IMR-90 (cell line): ENCODE measurements at regions not wholly inside any gene's neighbourhood (a gene's known extent, or its start where the extent isn't known, plus 50 kb on each side); places are given as distances from the start of the nearest gene placed in this dataset.

Experiments used
- ATAC-seq: fragments of 200-7000 bp; cut with Tn5 transposase; 2 replicates; pipeline ENCODE4 v1.9.1; 2020; ENCODE audit warnings: low read depth, mild to moderate bottlenecking, moderate library complexity
- BruUV-seq: library from RNA; stranded (reverse); fragments of 400-500 nt; replicated peaks from 2 replicates; lab custom pipeline; 2021; lab: Mats Ljungman, UMichigan
- CTCF ChIA-PET: fragments of 300-600 bp; formaldehyde crosslinking; extraction: SDS; loops from one replicate; lab custom pipeline; 2021; ENCODE audit warnings: antibody characterized with exemption; lab: Yijun Ruan, JAX
- POLR2A ChIA-PET: fragments of 300-600 bp; sonication (Branson Sonifier 250); formaldehyde crosslinking; loops from one replicate; lab custom pipeline; 2022; ENCODE audit warnings: antibody characterized with exemption; ENCODE audit not compliant: unreplicated experiment; lab: Charles Lee
- DNase-seq: peaks from one replicate; pipeline ENCODE4 v3.0.0; 2013
- H2AFZ ChIP-seq: replicated peaks from 2 replicates; pipeline ENCODE3; 2013; ENCODE audit warnings: low read length, mild to moderate bottlenecking; ENCODE audit not compliant: poor library complexity
- H2AK5ac ChIP-seq: 2 replicates; pipeline ENCODE4 v1.6.1; 2013; ENCODE audit warnings: low read depth, low read length, inconsistent platforms
- H2AK9ac ChIP-seq: replicated peaks from 2 replicates; pipeline ENCODE3; 2013; ENCODE audit warnings: mild to moderate bottlenecking, low read depth, low read length, moderate library complexity; ENCODE audit not compliant: poor library complexity
- H2BK120ac ChIP-seq: 2 replicates; pipeline ENCODE4 v1.6.1; 2013; ENCODE audit warnings: low read depth, low read length, inconsistent platforms
- H2BK15ac ChIP-seq: 3 replicates; pipeline ENCODE4 v1.6.1; 2013; ENCODE audit warnings: low read depth, low read length, inconsistent platforms
- H2BK20ac ChIP-seq: 2 replicates; pipeline ENCODE4 v1.6.1; 2013; ENCODE audit warnings: low read depth, mild to moderate bottlenecking, inconsistent platforms, low read length, moderate library complexity
- H2BK5ac ChIP-seq: 2 replicates; pipeline ENCODE4 v1.6.1; 2013; ENCODE audit warnings: mild to moderate bottlenecking, low read depth, low read length, inconsistent platforms; ENCODE audit not compliant: poor library complexity, severe bottlenecking
- H3K14ac ChIP-seq: replicated peaks from 2 replicates; pipeline ENCODE4 v1.6.1; 2013; ENCODE audit warnings: low read depth, low read length, inconsistent platforms
- H3K18ac ChIP-seq: 2 replicates; pipeline ENCODE4 v1.6.1; 2013; ENCODE audit warnings: low read depth, low read length, control low read depth
- H3K23ac ChIP-seq: 2 replicates; pipeline ENCODE4 v1.6.1; 2013; ENCODE audit warnings: low read depth, low read length, inconsistent platforms
- H3K27ac ChIP-seq: 2 replicates; pipeline ENCODE4 v1.5.1; 2013; ENCODE audit warnings: mild to moderate bottlenecking, control low read depth, low read length; ENCODE audit not compliant: insufficient read depth
- H3K27me3 ChIP-seq: 2 replicates; pipeline ENCODE4 v1.6.1; 2013; ENCODE audit warnings: low read length; ENCODE audit not compliant: control insufficient read depth, insufficient read depth
- H3K36me3 ChIP-seq: 2 replicates; pipeline ENCODE4 v1.6.1; 2013; ENCODE audit warnings: low read length, mixed read lengths; ENCODE audit not compliant: control insufficient read depth, insufficient read depth
- H3K4ac ChIP-seq: 2 replicates; pipeline ENCODE4 v1.6.1; 2013; ENCODE audit warnings: low read depth, low read length, inconsistent platforms
- H3K4me1 ChIP-seq: 2 replicates; pipeline ENCODE4 v1.6.1; 2013; ENCODE audit warnings: low read length, mixed read lengths; ENCODE audit not compliant: control insufficient read depth, insufficient read depth
- H3K4me2 ChIP-seq: 2 replicates; pipeline ENCODE4 v1.6.1; 2013; ENCODE audit warnings: low read depth, mild to moderate bottlenecking, control low read depth, low read length, moderate library complexity
- H3K4me3 ChIP-seq: 2 replicates; pipeline ENCODE4 v1.5.1; 2013; ENCODE audit warnings: low read depth, mild to moderate bottlenecking, control low read depth, low read length, moderate library complexity; ENCODE audit not compliant: insufficient read depth
- H3K56ac ChIP-seq: 2 replicates; pipeline ENCODE4 v1.6.1; 2013; ENCODE audit warnings: low read length, inconsistent platforms; ENCODE audit not compliant: insufficient read depth; ENCODE audit errors: extremely low read depth
- H3K79me1 ChIP-seq, 2 experiments: 2 replicates each; pipeline ENCODE4 v1.6.1; 2013; ENCODE audit warnings: low read length in 2 of 2, inconsistent platforms in 1 of 2, low read depth in 1 of 2
- H3K9ac ChIP-seq: 2 replicates; pipeline ENCODE4 v1.6.1; 2013; ENCODE audit warnings: low read depth, low read length, control low read depth
- H3K9me1 ChIP-seq: 2 replicates; pipeline ENCODE4 v1.6.1; 2013; ENCODE audit warnings: low read length, inconsistent platforms; ENCODE audit not compliant: insufficient read depth
- H3K9me3 ChIP-seq: 2 replicates; pipeline ENCODE4 v1.6.1; 2013; ENCODE audit warnings: low read length; ENCODE audit not compliant: control insufficient read depth, insufficient read depth
- H4K20me1 ChIP-seq: 2 replicates; pipeline ENCODE4 v1.6.1; 2013; ENCODE audit warnings: low read length, inconsistent platforms; ENCODE audit not compliant: insufficient read depth
- H4K5ac ChIP-seq: 2 replicates; pipeline ENCODE4 v1.6.1; 2013; ENCODE audit warnings: mild to moderate bottlenecking, low read depth, low read length, control low read depth
- H4K8ac ChIP-seq, 2 experiments: 2 replicates each; pipeline ENCODE4 v1.6.1; 2013; ENCODE audit warnings: low read depth in 2 of 2, low read length in 2 of 2, control low read depth in 1 of 2, inconsistent platforms in 1 of 2
- H4K91ac ChIP-seq: 2 replicates; pipeline ENCODE4 v1.6.1; 2013; ENCODE audit warnings: low read depth, low read length, inconsistent platforms; ENCODE audit not compliant: insufficient read depth
- BHLHE40 ChIP-seq: fragments of 150-350 bp; IDR thresholded peaks from 2 replicates; pipeline ENCODE4 v1.6.1; 2016; ENCODE audit warnings: mild to moderate bottlenecking, low read depth, low read length
- CHD1 ChIP-seq: IDR thresholded peaks from 2 replicates; pipeline ENCODE4 v1.6.1; 2012; ENCODE audit warnings: low read depth, low read length, improper control_type of control experiment
- CTCF ChIP-seq: conservative IDR thresholded peaks from 2 replicates; pipeline ENCODE4 v1.5.1; 2012; ENCODE audit warnings: mild to moderate bottlenecking, low read depth, low read length, improper control_type of control experiment
- ELK1 ChIP-seq: fragments of 150-350 bp; IDR thresholded peaks from 2 replicates; pipeline ENCODE4 v1.6.1; 2016; ENCODE audit warnings: low read depth, mild to moderate bottlenecking, low read length, moderate library complexity, borderline replicate concordance
- FOS ChIP-seq: fragments of 150-350 bp; IDR thresholded peaks from 2 replicates; pipeline ENCODE4 v1.6.1; 2016; ENCODE audit warnings: low read depth, low read length
- MAFK ChIP-seq: IDR thresholded peaks from 2 replicates; pipeline ENCODE4 v1.6.1; 2012; ENCODE audit warnings: low read depth, low read length, improper control_type of control experiment
- MAZ ChIP-seq: IDR thresholded peaks from 2 replicates; pipeline ENCODE4 v1.6.1; 2012; ENCODE audit warnings: low read depth, mild to moderate bottlenecking, low read length, improper control_type of control experiment, moderate library complexity, borderline replicate concordance
- NFE2L2 ChIP-seq: fragments of 150-350 bp; IDR thresholded peaks from 2 replicates; pipeline ENCODE4 v1.6.1; 2016; ENCODE audit warnings: low read depth, mild to moderate bottlenecking, low read length
- POLR2A ChIP-seq: IDR thresholded peaks from 2 replicates; pipeline ENCODE4 v1.6.1; 2012; ENCODE audit warnings: mild to moderate bottlenecking, low read depth, low read length
- RAD21 ChIP-seq: IDR thresholded peaks from 2 replicates; pipeline ENCODE4 v1.6.1; 2012; ENCODE audit warnings: low read length, improper control_type of control experiment
- RCOR1 ChIP-seq: IDR thresholded peaks from 2 replicates; pipeline ENCODE4 v1.6.1; 2012; ENCODE audit warnings: mild to moderate bottlenecking, low read length, improper control_type of control experiment; ENCODE audit not compliant: insufficient replicate concordance
- RFX5 ChIP-seq: IDR thresholded peaks from 2 replicates; pipeline ENCODE4 v1.8.0; 2012; ENCODE audit warnings: low read depth, mild to moderate bottlenecking, low read length, moderate library complexity
- SMC3 ChIP-seq: fragments of 150-350 bp; IDR thresholded peaks from 2 replicates; pipeline ENCODE4 v1.6.1; 2016; ENCODE audit warnings: low read depth, mild to moderate bottlenecking, antibody characterized with exemption, low read length, moderate library complexity
- USF2 ChIP-seq: fragments of 150-350 bp; IDR thresholded peaks from 2 replicates; pipeline ENCODE4 v1.6.1; 2017; ENCODE audit warnings: mild to moderate bottlenecking, antibody characterized with exemption, low read length, low read depth
- WGBS, 2 experiments: methylation state at CpG; one replicate each; pipeline versions ENCODE4 v1.1.5 to v1.1.7; 2013; ENCODE audit warnings: missing lambda C conversion rate in 2 of 2; ENCODE audit not compliant: insufficient read length in 1 of 2; ENCODE audit errors: extremely low coverage in 2 of 2; 5-methylcytosine and 5-hydroxymethylcytosine counted together
- dilution Hi-C: fragments of 300-500 bp; cut with HindIII; formaldehyde crosslinking; loops from one replicate; pipeline ENCODE4 v1.14.3; 2018; ENCODE audit warnings: low sequenced_read_pairs; ENCODE audit not compliant: unreplicated experiment
- in situ Hi-C: fragments of 300-500 bp; cut with MboI; formaldehyde crosslinking; loops from 3 replicates; pipeline ENCODE4 v1.14.3; 2019; ENCODE audit warnings: low sequenced_read_pairs, inconsistent platforms, mixed read lengths
- intact Hi-C: fragments of 100-400 bp; cut with micrococcal nuclease; formaldehyde crosslinking; loops from 2 replicates; pipeline ENCODE4 v1.10.0; 2022

GRCh38 chr1:119318466-119319309 is 49.9 kb upstream of the HAO2 start:
- no peaks in the 10 kb centered on the region for H4K20me1 ChIP-seq
- no peaks in the 10 kb centered on the region for H3K9me3 ChIP-seq
- H2BK5ac ChIP-seq: no peak overlapping the region
- no TSS peak for BruUV-seq
- no peak overlapping the region for H3K27ac ChIP-seq
- no peak overlapping the region for H3K4me2 ChIP-seq
- H3K18ac ChIP-seq: no peak overlapping the region
- ATAC-seq (no peak), DNase-seq (no peak)
- H3K9me1 ChIP-seq: no peaks in the 10 kb centered on the region
- H3K36me3 ChIP-seq: no peaks in the 10 kb centered on the region
- no peak overlapping the region for H2BK20ac ChIP-seq
- no peak overlapping the region for H3K4ac ChIP-seq
- no peak overlapping the region for H3K23ac ChIP-seq
- H2BK120ac ChIP-seq: no peak overlapping the region
- no peak overlapping the region for H2AK5ac ChIP-seq
- intact Hi-C loops (no loop called here), dilution Hi-C loops (no loop called here), in situ Hi-C loops (no loop called here)
- peaks cover 1% of the 10 kb centered on the region; the same call in 1 of the 2 replicates for H3K27me3 ChIP-seq
- CTCF ChIA-PET: no interaction called here
- H3K4me3 ChIP-seq: no peak overlapping the region
- TF ChIP-seq RFX5 (no peak), BHLHE40 (no peak), MAZ (no peak), CHD1 (no peak), USF2 (no peak), SMC3 (no peak), ELK1 (no peak), NFE2L2 (no peak), RCOR1 (no peak), RAD21 (no peak), POLR2A (no peak), MAFK (no peak), CTCF (no peak), FOS (no peak)
- no peak overlapping the region for H3K14ac ChIP-seq
- no peaks in the 10 kb centered on the region for H3K79me1 ChIP-seq
- H2AK9ac ChIP-seq: no peak overlapping the region
- POLR2A ChIA-PET: no interaction called here
- H4K5ac ChIP-seq: no peak overlapping the region
- H2AFZ ChIP-seq: no peak overlapping the region
- 23% methylated on average over 2 of the region's 7 CpGs; no CpG with 5 or more reads in 1 of the 2 experiments for WGBS, 2 experiments
- no peak overlapping the region for H3K56ac ChIP-seq
- H2BK15ac ChIP-seq: no peak overlapping the region
- H3K9ac ChIP-seq: no peak overlapping the region
- no peak overlapping the region for H4K8ac ChIP-seq
- no peaks in the 10 kb centered on the region for H3K4me1 ChIP-seq
- H4K91ac ChIP-seq: no peak overlapping the region
